Immature natural killer cell (primary cell): ENCODE measurements at regions not wholly inside any gene's neighbourhood (a gene's known extent, or its start where the extent isn't known, plus 50 kb on each side); places are given as distances from the start of the nearest gene placed in this dataset.
A peak's percentile ranks its signal among the peaks of the same experiment; 100 is the strongest.

ENCODE experiments used
- DNase-seq, 3 donors: peaks; one replicate each; pipeline ENCODE4 v3.0.0; 2022; ENCODE audit warnings: mixed read lengths in 1 of 3
- H3K27ac Mint-ChIP-seq, 6 donors: one replicate each; pipeline ENCODE4 v1.8.0; 2020; ENCODE audit warnings: mixed read lengths in 6 of 6, mild to moderate bottlenecking in 5 of 6, inconsistent platforms in 4 of 6, moderate library complexity in 3 of 6
- H3K27me3 Mint-ChIP-seq, 3 donors: one replicate each; pipeline ENCODE4 v1.8.0; 2020 to 2021; ENCODE audit warnings: low read depth in 3 of 3, mild to moderate bottlenecking in 3 of 3, mixed read lengths in 3 of 3, moderate library complexity in 3 of 3, inconsistent platforms in 1 of 3
- H3K36me3 Mint-ChIP-seq, 3 donors: one replicate each; pipeline ENCODE4 v1.8.0; 2020; ENCODE audit warnings: mixed read lengths in 3 of 3, inconsistent platforms in 2 of 3, mild to moderate bottlenecking in 2 of 3
- H3K4me1 Mint-ChIP-seq, 2 donors: one replicate each; pipeline ENCODE4 v1.8.0; 2020; ENCODE audit warnings: inconsistent platforms in 2 of 2, mild to moderate bottlenecking in 2 of 2, mixed read lengths in 2 of 2, moderate library complexity in 1 of 2
- H3K4me3 Mint-ChIP-seq, 5 donors: one replicate each; pipeline ENCODE4 v1.8.0; 2020; ENCODE audit warnings: mild to moderate bottlenecking in 5 of 5, mixed read lengths in 5 of 5, inconsistent platforms in 3 of 5, moderate library complexity in 3 of 5
- H3K9me3 Mint-ChIP-seq, 6 donors: one replicate each; pipeline ENCODE4 v1.8.0; 2020; ENCODE audit warnings: mild to moderate bottlenecking in 6 of 6, mixed read lengths in 6 of 6, inconsistent platforms in 4 of 6, moderate library complexity in 3 of 6

GRCh38 chr16:85415196-85416090 lies 197.7 kb upstream of the GSE1 start:
- Mint-ChIP-seq H3K36me3 (no peaks in the 10 kb centered on the region), H3K9me3 (no peaks in the 10 kb centered on the region), H3K4me1 (peaks cover 2 to 6% of the 10 kb centered on the region in 2 donors), H3K27ac (no peak overlapping the region), H3K4me3 (no peak overlapping the region), H3K27me3 (peaks cover 3 to 6% (median 5%) of the 10 kb centered on the region in 3 donors)
- DNase-seq: no peak

GRCh38 chr16:85416228-85417109 lies 196.7 kb upstream of the GSE1 start:
- Mint-ChIP-seq H3K27ac (no peak overlapping the region), H3K9me3 (no peaks in the 10 kb centered on the region), H3K4me3 (peak overlapping the region in 1 of 5 donors; percentile 30)

GRCh38 chr16:85417156-85417860 lies 195.8 kb upstream of the GSE1 start:
- H3K9me3 Mint-ChIP-seq: no peaks in the 10 kb centered on the region
- no peak overlapping the region for H3K27ac Mint-ChIP-seq
- H3K4me1 Mint-ChIP-seq: peaks cover 4 to 6% of the 10 kb centered on the region in 2 donors
- no peak for DNase-seq
- peaks cover 3 to 6% (median 5%) of the 10 kb centered on the region in 3 donors for H3K27me3 Mint-ChIP-seq
- no peak overlapping the region for H3K4me3 Mint-ChIP-seq
- no peaks in the 10 kb centered on the region for H3K36me3 Mint-ChIP-seq

More at GRCh38 chr16:85416228-85417109, 196.7 kb upstream of the GSE1 start:
- Mint-ChIP-seq H3K36me3 (no peaks in the 10 kb centered on the region), H3K27me3 (peaks cover 3 to 6% (median 5%) of the 10 kb centered on the region in 3 donors), H3K4me1 (peaks cover 4 to 6% of the 10 kb centered on the region in 2 donors)
- DNase-seq: peak; percentile 59 to 70 (median 68)

- Mint-ChIP-seq H3K27ac (peak overlapping the region in 1 of 6 donors; percentile 10), H3K4me3 (no peak overlapping the region), H3K4me1 (peaks cover 4 to 6% of the 10 kb centered on the region in 2 donors), H3K36me3 (no peaks in the 10 kb centered on the region), H3K27me3 (peaks cover 2 to 5% (median 5%) of the 10 kb centered on the region in 3 donors), H3K9me3 (peaks cover 0 to 2% (median 0%) of the 10 kb centered on the region in 6 donors)
- no peak for DNase-seq
Measured at GRCh38 chr16:85418978-85419491, 194.1 kb upstream of the GSE1 start.

- DNase-seq: no peak
- H3K4me3 Mint-ChIP-seq: no peak overlapping the region
Measured at GRCh38 chr16:85419503-85420408, 193.4 kb upstream of the GSE1 start.

GRCh38 chr16:85420501-85421337 lies 192.4 kb upstream of the GSE1 start:
- DNase-seq: peak; percentile 76 to 79 (median 78)
- H3K4me1 Mint-ChIP-seq: peaks cover 3 to 6% of the 10 kb centered on the region in 2 donors
- H3K4me3 Mint-ChIP-seq: no peak overlapping the region
- H3K36me3 Mint-ChIP-seq: no peaks in the 10 kb centered on the region
- peaks cover 2 to 9% (median 6%) of the 10 kb centered on the region in 3 donors for H3K27me3 Mint-ChIP-seq
- peaks cover 0 to 2% (median 0%) of the 10 kb centered on the region in 6 donors for H3K9me3 Mint-ChIP-seq
- H3K27ac Mint-ChIP-seq: no peak overlapping the region

More at GRCh38 chr16:85419503-85420408, 193.4 kb upstream of the GSE1 start:
- H3K36me3 Mint-ChIP-seq: no peaks in the 10 kb centered on the region
- peaks cover 4 to 6% of the 10 kb centered on the region in 2 donors for H3K4me1 Mint-ChIP-seq
- H3K27ac Mint-ChIP-seq: no peak overlapping the region
- peaks cover 0 to 2% (median 0%) of the 10 kb centered on the region in 6 donors for H3K9me3 Mint-ChIP-seq
- peaks cover 2 to 5% (median 5%) of the 10 kb centered on the region in 3 donors for H3K27me3 Mint-ChIP-seq

GRCh38 chr16:85421338-85422195 lies 191.6 kb upstream of the GSE1 start:
- Mint-ChIP-seq H3K27me3 (peaks cover 4 to 11% (median 10%) of the 10 kb centered on the region in 3 donors), H3K36me3 (no peaks in the 10 kb centered on the region), H3K4me1 (peaks cover 0 to 2% of the 10 kb centered on the region in 2 donors), H3K27ac (no peak overlapping the region), H3K4me3 (no peak overlapping the region), H3K9me3 (peaks cover 0 to 3% (median 0%) of the 10 kb centered on the region in 6 donors)
- no peak for DNase-seq

- peaks cover 0 to 2% of the 10 kb centered on the region in 2 donors for H3K4me1 Mint-ChIP-seq
- DNase-seq: no peak
- no peak overlapping the region for H3K27ac Mint-ChIP-seq
- H3K4me3 Mint-ChIP-seq: no peak overlapping the region
- peaks cover 0 to 3% (median 0%) of the 10 kb centered on the region in 6 donors for H3K9me3 Mint-ChIP-seq
- H3K27me3 Mint-ChIP-seq: peaks cover 4 to 11% (median 10%) of the 10 kb centered on the region in 3 donors
- no peaks in the 10 kb centered on the region for H3K36me3 Mint-ChIP-seq
Measured at GRCh38 chr16:85422196-85422631, 190.9 kb upstream of the GSE1 start.

GRCh38 chr16:85422632-85423550 lies 190.2 kb upstream of the GSE1 start:
- no peak overlapping the region for H3K4me3 Mint-ChIP-seq
- peaks cover 0 to 2% of the 10 kb centered on the region in 2 donors for H3K4me1 Mint-ChIP-seq
- DNase-seq: no peak
- no peaks in the 10 kb centered on the region for H3K36me3 Mint-ChIP-seq
- peaks cover 4 to 10% (median 10%) of the 10 kb centered on the region in 3 donors for H3K27me3 Mint-ChIP-seq
- peaks cover 0 to 3% (median 0%) of the 10 kb centered on the region in 6 donors for H3K9me3 Mint-ChIP-seq
- no peak overlapping the region for H3K27ac Mint-ChIP-seq

- Mint-ChIP-seq H3K27me3 (peaks cover 2 to 9% (median 6%) of the 10 kb centered on the region in 3 donors), H3K27ac (no peak overlapping the region), H3K4me3 (no peak overlapping the region), H3K36me3 (no peaks in the 10 kb centered on the region), H3K9me3 (peaks cover 0 to 3% (median 0%) of the 10 kb centered on the region in 6 donors), H3K4me1 (peaks cover 0 to 2% of the 10 kb centered on the region in 2 donors)
- no peak for DNase-seq
Measured at GRCh38 chr16:85423631-85424030, 189.5 kb upstream of the GSE1 start.
